Fibroblast of pulmonary artery (primary cell): ENCODE measurements at regions not wholly inside any gene's neighbourhood (a gene's known extent, or its start where the extent isn't known, plus 50 kb on each side); places are given as distances from the start of the nearest gene placed in this dataset.

Source experiments
- DNase-seq: peaks from one replicate; pipeline ENCODE4 v3.0.0-alpha.2; 2010; ENCODE audit warnings: low read depth
- H3K4me3 ChIP-seq: replicated peaks from 2 replicates; pipeline ENCODE4 v1.5.1; 2011; ENCODE audit warnings: low read depth, mild to moderate bottlenecking, control low read depth, low read length, moderate library complexity
- CTCF ChIP-seq: IDR thresholded peaks from 2 replicates; pipeline ENCODE4 v1.5.1; 2011; ENCODE audit warnings: mild to moderate bottlenecking, control low read depth, low read length, inconsistent platforms; ENCODE audit errors: missing control alignments

- H3K4me3 ChIP-seq = no peak overlapping the region
- TF ChIP-seq CTCF = no peak
- no peak for DNase-seq
Measured at GRCh38 chr3:116864590-116864927, 155.0 kb downstream of the TUSC7 start.

- DNase-seq = no peak
- no peak for TF ChIP-seq CTCF
- no peak overlapping the region for H3K4me3 ChIP-seq
Measured at GRCh38 chr3:116870379-116870778, 160.8 kb downstream of the TUSC7 start.

GRCh38 chr3:116871905-116872304 is 162.3 kb downstream of the TUSC7 start:
- TF ChIP-seq CTCF = no peak
- DNase-seq = no peak
- H3K4me3 ChIP-seq = no peak overlapping the region

GRCh38 chr3:116872688-116873087 is 163.1 kb downstream of the TUSC7 start:
- no peak overlapping the region for H3K4me3 ChIP-seq
- no peak for TF ChIP-seq CTCF
- no peak for DNase-seq

GRCh38 chr3:116873142-116873541 is 163.6 kb downstream of the TUSC7 start:
- DNase-seq = no peak
- H3K4me3 ChIP-seq = no peak overlapping the region
- no peak for TF ChIP-seq CTCF

GRCh38 chr3:116877968-116878367 is 168.4 kb downstream of the TUSC7 start:
- no peak for TF ChIP-seq CTCF
- H3K4me3 ChIP-seq = no peak overlapping the region
- no peak for DNase-seq

- no peak for DNase-seq
- no peak for TF ChIP-seq CTCF
- H3K4me3 ChIP-seq = no peak overlapping the region
Measured at GRCh38 chr3:116886202-116886893, 176.8 kb downstream of the TUSC7 start.
